HEK293T (cell line): ENCODE measurements at regions not wholly inside any gene's neighbourhood (a gene's known extent, or its start where the extent isn't known, plus 50 kb on each side); places are given as distances from the start of the nearest gene placed in this dataset.

Experiments
- BHLHE40 ChIP-seq: fragments of 450-650 bp; IDR thresholded peaks from 2 replicates; pipeline ENCODE4 v1.6.1; 2016; ENCODE audit warnings: mild to moderate bottlenecking, moderate library complexity, borderline replicate concordance
- FOXA1 ChIP-seq: fragments of 450-650 bp; IDR thresholded peaks from 2 replicates; pipeline ENCODE4 v1.6.1; 2016; ENCODE audit warnings: mild to moderate bottlenecking
- FOXK2 ChIP-seq: fragments of 450-650 bp; IDR thresholded peaks from 2 replicates; pipeline ENCODE4 v1.6.1; 2016; ENCODE audit warnings: mild to moderate bottlenecking
- L3MBTL2 ChIP-seq: fragments of 450-650 bp; conservative IDR thresholded peaks from 2 replicates; pipeline ENCODE4 v1.6.1; 2016; ENCODE audit warnings: mild to moderate bottlenecking
- LEF1 ChIP-seq: fragments of 450-650 bp; IDR thresholded peaks from 2 replicates; pipeline ENCODE4 v1.6.1; 2017; ENCODE audit warnings: mild to moderate bottlenecking, borderline replicate concordance
- PKNOX1 ChIP-seq: fragments of 450-650 bp; IDR thresholded peaks from 2 replicates; pipeline ENCODE4 v1.6.1; 2016
- SP1 ChIP-seq: fragments of 450-650 bp; IDR thresholded peaks from 2 replicates; pipeline ENCODE4 v1.6.1; 2017
- SUZ12 ChIP-seq: fragments of 450-650 bp; IDR thresholded peaks from 2 replicates; pipeline ENCODE4 v1.6.1; 2016; ENCODE audit warnings: mild to moderate bottlenecking
- TARDBP ChIP-seq: fragments of 450-650 bp; IDR thresholded peaks from 2 replicates; pipeline ENCODE4 v1.6.1; 2016

- TF ChIP-seq TARDBP, result no peak
- TF ChIP-seq FOXA1, result no peak
- no peak for TF ChIP-seq LEF1
- no peak for TF ChIP-seq PKNOX1
- TF ChIP-seq SP1, result no peak
- no peak for TF ChIP-seq BHLHE40
- TF ChIP-seq L3MBTL2, result no peak
- TF ChIP-seq SUZ12, result no peak
- TF ChIP-seq FOXK2, result no peak
These were observed 1422.9 kb upstream of the TMEM132C start for GRCh38 chr12:126843915-126844669.
